Hepatocyte (in vitro differentiated cells): ENCODE measurements at regions not wholly inside any gene's neighbourhood (a gene's known extent, or its start where the extent isn't known, plus 50 kb on each side); places are given as distances from the start of the nearest gene placed in this dataset.

Source experiments
- DNase-seq: peaks from one replicate; pipeline ENCODE4 v3.0.0-alpha.2; 2016; ENCODE audit warnings: low spot score
- H2AFZ ChIP-seq: fragments of 200-600 bp; sonication (generic); 2 replicates; pipeline ENCODE4 v1.6.0; 2016; ENCODE audit warnings: antibody characterized with exemption, mild to moderate bottlenecking
- H3K27ac ChIP-seq: fragments of 200-600 bp; sonication (generic); 2 replicates; pipeline ENCODE4 v1.5.1; 2016; ENCODE audit warnings: mild to moderate bottlenecking
- H3K27me3 ChIP-seq: fragments of 200-600 bp; sonication (generic); 2 replicates; pipeline ENCODE4 v1.6.1; 2016
- H3K36me3 ChIP-seq: fragments of 200-600 bp; sonication (generic); replicated peaks from 2 replicates; pipeline ENCODE4 v1.5.1; 2016; ENCODE audit warnings: low read depth; ENCODE audit not compliant: insufficient read depth
- H3K4me1 ChIP-seq: fragments of 200-600 bp; sonication (generic); 2 replicates; pipeline ENCODE4 v1.5.1; 2016; ENCODE audit warnings: mild to moderate bottlenecking, moderate library complexity; ENCODE audit not compliant: insufficient read depth
- H3K4me2 ChIP-seq: fragments of 200-600 bp; sonication (generic); 2 replicates; pipeline ENCODE4 v1.6.0; 2016
- H3K4me3 ChIP-seq: fragments of 200-600 bp; sonication (generic); 2 replicates; pipeline ENCODE4 v1.5.1; 2016; ENCODE audit warnings: mild to moderate bottlenecking
- H3K79me2 ChIP-seq: fragments of 200-600 bp; sonication (generic); 2 replicates; pipeline ENCODE4 v1.6.0; 2017; ENCODE audit warnings: mild to moderate bottlenecking
- H3K9me2 ChIP-seq: fragments of 200-600 bp; sonication (generic); replicated peaks from 2 replicates; pipeline ENCODE4 v1.6.0; 2017; ENCODE audit warnings: mild to moderate bottlenecking; ENCODE audit not compliant: insufficient read depth
- H3K9me3 ChIP-seq: fragments of 200-600 bp; sonication (generic); 2 replicates; pipeline ENCODE4 v1.5.1; 2016; ENCODE audit warnings: low read depth, mild to moderate bottlenecking
- H4K20me1 ChIP-seq: fragments of 200-600 bp; sonication (generic); 2 replicates; pipeline ENCODE4 v1.6.0; 2016; ENCODE audit warnings: mild to moderate bottlenecking; ENCODE audit not compliant: insufficient read depth, poor library complexity, severe bottlenecking
- EZH2 ChIP-seq: fragments of 200-600 bp; sonication (generic); IDR thresholded peaks from 2 replicates; pipeline ENCODE4 v1.6.1; 2016; ENCODE audit warnings: antibody characterized with exemption, mild to moderate bottlenecking, borderline replicate concordance
- EZH2phosphoT487 ChIP-seq: fragments of 200-600 bp; sonication (generic); IDR thresholded peaks from one replicate; pipeline ENCODE4 v1.6.1; 2018; ENCODE audit warnings: antibody characterized with exemption, mild to moderate bottlenecking, low read depth, moderate library complexity; ENCODE audit not compliant: unreplicated experiment, severe bottlenecking
- WGBS: methylation state at CpG from one replicate; pipeline ENCODE4 v1.1.6; 2016; ENCODE audit warnings: low lambda C conversion rate; ENCODE audit errors: missing lambda C conversion rate; 5-methylcytosine and 5-hydroxymethylcytosine counted together
- TF ChIP-seq, protein P1 (sequence below): fragments of 200-600 bp; sonication (generic); IDR thresholded peaks from 2 replicates; pipeline ENCODE4 v1.5.1; 2016; ENCODE audit warnings: antibody characterized with exemption, mild to moderate bottlenecking; ENCODE audit not compliant: poor library complexity

DNA sequence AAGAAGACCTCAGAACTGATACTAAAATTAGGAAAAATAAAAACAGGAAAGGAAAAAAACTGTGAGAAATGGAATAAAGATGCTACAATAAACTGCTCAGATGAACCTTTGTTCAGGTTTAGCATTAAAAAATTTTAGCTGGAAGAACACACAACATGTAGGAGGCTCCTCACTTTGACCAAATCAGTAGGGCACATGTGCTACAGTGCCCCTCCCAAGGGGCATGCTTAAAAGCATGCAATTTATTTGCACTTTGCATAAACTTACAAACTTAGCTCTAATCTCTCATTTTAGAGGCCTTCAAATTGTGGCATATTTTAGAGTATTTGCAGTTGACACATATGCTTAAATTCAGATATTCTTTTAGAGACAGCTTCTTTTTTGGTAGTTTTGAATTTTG, 570.2 kb downstream of the UTRN start:
- no peak overlapping the region for H3K27ac ChIP-seq
- H3K79me2 ChIP-seq = no peaks in the 10 kb centered on the region
- no peak overlapping the region for H2AFZ ChIP-seq
- H3K36me3 ChIP-seq = no peaks in the 10 kb centered on the region
- H3K4me1 ChIP-seq = no peaks in the 10 kb centered on the region
- H3K27me3 ChIP-seq = no peaks in the 10 kb centered on the region
- H3K9me3 ChIP-seq = no peaks in the 10 kb centered on the region
- H3K9me2 ChIP-seq = no peaks in the 10 kb centered on the region
- no peak for TF ChIP-seq EZH2phosphoT487
- no peak overlapping the region for H3K4me3 ChIP-seq
- no peak for DNase-seq
- no peak overlapping the region for H3K4me2 ChIP-seq
- H4K20me1 ChIP-seq = no peaks in the 10 kb centered on the region

DNA sequence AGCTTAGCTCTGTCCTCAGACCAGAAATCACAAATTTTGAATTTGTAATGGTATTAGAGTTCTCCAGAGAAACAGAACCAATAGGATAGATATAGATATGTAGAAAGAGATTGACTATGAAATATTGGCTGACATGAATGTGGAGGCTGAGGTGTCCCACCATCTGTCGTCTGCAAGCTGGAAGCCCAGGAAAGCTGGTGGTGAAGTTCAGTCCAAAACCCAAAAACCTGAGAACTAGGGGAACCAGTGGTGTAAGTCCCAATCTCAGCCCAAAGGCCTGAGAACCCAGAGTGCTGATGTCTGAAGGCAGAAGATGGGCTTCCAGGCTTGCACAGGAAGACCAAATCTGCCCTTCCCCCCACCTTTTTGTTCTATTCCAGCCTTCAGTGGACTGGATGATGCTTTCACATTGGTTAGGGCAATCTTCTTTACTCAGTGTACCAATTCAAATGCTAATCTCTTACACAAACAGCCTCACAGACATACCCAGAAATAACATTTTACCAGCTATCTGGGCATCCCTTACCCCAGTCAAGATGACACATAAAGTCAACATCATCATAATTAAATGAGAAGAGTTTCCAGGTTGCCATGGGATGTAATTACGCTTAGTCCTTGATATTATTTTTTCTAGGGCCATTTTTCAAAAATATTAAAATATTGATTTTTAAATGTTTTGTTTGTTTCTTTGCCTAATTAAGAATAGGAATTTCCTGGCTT, 570.8 kb downstream of the UTRN start:
- DNase-seq = no peak
- H3K27me3 ChIP-seq = no peaks in the 10 kb centered on the region
- H3K79me2 ChIP-seq = no peaks in the 10 kb centered on the region
- no peaks in the 10 kb centered on the region for H3K9me2 ChIP-seq
- no peak overlapping the region for H2AFZ ChIP-seq
- H3K4me2 ChIP-seq = no peak overlapping the region
- H3K36me3 ChIP-seq = no peaks in the 10 kb centered on the region
- 98% methylated on average over 2 of the region's 2 CpGs for WGBS
- H3K4me1 ChIP-seq = no peaks in the 10 kb centered on the region
- H4K20me1 ChIP-seq = no peaks in the 10 kb centered on the region
- TF ChIP-seq, protein P1, sequence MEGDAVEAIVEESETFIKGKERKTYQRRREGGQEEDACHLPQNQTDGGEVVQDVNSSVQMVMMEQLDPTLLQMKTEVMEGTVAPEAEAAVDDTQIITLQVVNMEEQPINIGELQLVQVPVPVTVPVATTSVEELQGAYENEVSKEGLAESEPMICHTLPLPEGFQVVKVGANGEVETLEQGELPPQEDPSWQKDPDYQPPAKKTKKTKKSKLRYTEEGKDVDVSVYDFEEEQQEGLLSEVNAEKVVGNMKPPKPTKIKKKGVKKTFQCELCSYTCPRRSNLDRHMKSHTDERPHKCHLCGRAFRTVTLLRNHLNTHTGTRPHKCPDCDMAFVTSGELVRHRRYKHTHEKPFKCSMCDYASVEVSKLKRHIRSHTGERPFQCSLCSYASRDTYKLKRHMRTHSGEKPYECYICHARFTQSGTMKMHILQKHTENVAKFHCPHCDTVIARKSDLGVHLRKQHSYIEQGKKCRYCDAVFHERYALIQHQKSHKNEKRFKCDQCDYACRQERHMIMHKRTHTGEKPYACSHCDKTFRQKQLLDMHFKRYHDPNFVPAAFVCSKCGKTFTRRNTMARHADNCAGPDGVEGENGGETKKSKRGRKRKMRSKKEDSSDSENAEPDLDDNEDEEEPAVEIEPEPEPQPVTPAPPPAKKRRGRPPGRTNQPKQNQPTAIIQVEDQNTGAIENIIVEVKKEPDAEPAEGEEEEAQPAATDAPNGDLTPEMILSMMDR = no peak
- TF ChIP-seq EZH2 = no peak
- no peak for TF ChIP-seq EZH2phosphoT487
- H3K4me3 ChIP-seq = no peak overlapping the region
- H3K27ac ChIP-seq = no peak overlapping the region
- no peaks in the 10 kb centered on the region for H3K9me3 ChIP-seq

DNA sequence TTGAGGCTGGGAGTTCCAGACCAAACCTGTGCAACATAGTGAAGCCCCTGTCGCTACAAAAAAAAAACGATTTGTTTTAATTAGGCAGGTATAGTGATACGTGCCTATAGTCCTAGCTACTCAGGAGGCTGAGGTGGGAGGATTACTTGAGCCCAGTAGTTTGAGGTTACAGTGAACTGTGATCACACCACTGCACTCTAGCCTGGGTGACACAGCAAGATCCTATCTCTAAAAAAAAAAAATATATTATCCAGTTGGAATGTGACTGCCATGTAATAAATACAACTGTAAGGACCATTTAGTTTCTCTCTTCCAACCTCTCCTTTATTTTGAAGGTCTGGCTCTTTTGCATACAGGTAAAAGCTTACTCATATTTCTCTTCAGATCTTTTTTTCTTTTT, 571.5 kb downstream of the UTRN start:
- 93% methylated on average over 3 of the region's 3 CpGs for WGBS
- H3K36me3 ChIP-seq = no peaks in the 10 kb centered on the region
- H3K27me3 ChIP-seq = no peaks in the 10 kb centered on the region
- no peaks in the 10 kb centered on the region for H4K20me1 ChIP-seq
- H3K4me3 ChIP-seq = no peak overlapping the region
- no peak overlapping the region for H3K27ac ChIP-seq
- no peaks in the 10 kb centered on the region for H3K9me2 ChIP-seq
- H3K4me2 ChIP-seq = no peak overlapping the region
- no peaks in the 10 kb centered on the region for H3K4me1 ChIP-seq
- no peak for DNase-seq
- TF ChIP-seq, protein P1 = no peak
- TF ChIP-seq EZH2phosphoT487 = no peak
- TF ChIP-seq EZH2 = no peak
- no peaks in the 10 kb centered on the region for H3K9me3 ChIP-seq
- no peak overlapping the region for H2AFZ ChIP-seq
- no peaks in the 10 kb centered on the region for H3K79me2 ChIP-seq

DNA sequence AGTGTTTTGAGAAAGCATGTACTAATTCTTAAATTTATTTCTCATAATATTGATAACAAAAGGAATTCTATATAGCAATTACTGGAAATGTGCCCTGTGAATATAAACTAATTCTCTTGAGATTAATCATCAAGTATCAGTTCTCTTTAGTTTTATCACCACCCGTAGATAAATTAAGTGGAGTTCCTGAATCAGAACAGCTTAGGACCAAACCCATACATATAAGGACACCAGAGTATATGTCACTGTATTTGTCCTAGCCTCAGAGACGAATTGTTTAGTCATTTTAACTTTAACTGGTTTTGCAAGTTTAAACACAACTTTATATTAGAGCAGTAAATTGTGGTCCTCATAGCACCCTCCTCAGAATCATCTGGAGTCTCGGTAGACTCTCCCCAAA, 572.0 kb downstream of the UTRN start:
- no peaks in the 10 kb centered on the region for H3K36me3 ChIP-seq
- no peaks in the 10 kb centered on the region for H3K4me1 ChIP-seq
- no peaks in the 10 kb centered on the region for H4K20me1 ChIP-seq
- no peaks in the 10 kb centered on the region for H3K79me2 ChIP-seq
- H3K4me3 ChIP-seq = no peak overlapping the region
- H3K27ac ChIP-seq = no peak overlapping the region
- no peaks in the 10 kb centered on the region for H3K9me2 ChIP-seq
- H3K9me3 ChIP-seq = no peaks in the 10 kb centered on the region
- H3K27me3 ChIP-seq = no peaks in the 10 kb centered on the region
- no peak overlapping the region for H2AFZ ChIP-seq
- TF ChIP-seq, protein P1 = no peak
- no peak for TF ChIP-seq EZH2
- no peak for TF ChIP-seq EZH2phosphoT487
- DNase-seq = no peak
- WGBS = 80% methylated on average over 3 of the region's 3 CpGs
- H3K4me2 ChIP-seq = no peak overlapping the region
